ENCODE measurements at regions not wholly inside any gene's neighbourhood (a gene's known extent, or its start where the extent isn't known, plus 50 kb on each side); places are given as distances from the start of the nearest gene placed in this dataset.

DNA sequence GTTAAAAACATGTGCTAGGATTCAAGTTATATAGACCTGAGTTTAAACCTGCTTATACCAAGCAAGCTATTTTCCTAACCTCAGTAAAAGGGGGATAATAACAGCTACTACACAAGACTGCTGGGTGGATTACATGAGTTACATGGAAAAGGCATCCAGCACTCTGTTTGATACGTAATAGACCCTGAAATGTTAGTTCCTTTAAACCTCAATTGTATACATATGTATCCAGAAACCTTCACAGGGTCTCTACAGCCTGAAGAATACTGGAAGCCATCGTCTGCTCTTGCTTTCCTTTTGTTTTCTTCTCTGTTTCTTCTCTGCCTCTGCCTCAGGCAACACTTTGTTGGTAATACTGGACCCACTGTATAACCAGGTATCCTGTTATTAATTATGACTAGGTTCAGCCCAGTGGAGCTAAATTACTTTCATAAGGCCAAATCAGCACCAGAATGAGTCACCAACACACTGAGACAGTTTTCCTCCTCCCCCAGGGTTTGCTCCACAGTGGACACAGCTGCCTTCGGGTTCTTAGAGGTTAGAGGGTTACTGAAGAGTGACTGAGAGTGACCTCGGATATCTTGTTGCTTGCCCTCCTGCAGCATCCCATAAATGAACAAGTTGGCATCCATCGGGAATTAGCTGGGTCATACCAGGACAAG, 127.1 kb downstream of the CAPZA3 start:
- Histone ChIP-seq H2BK20ac (ENCODE audit: low read length) (peak overlapping the region; percentile 36; the same call in 1 of the 2 replicates), H2BK12ac (ENCODE audit: low read depth, low read length) (peak overlapping the region; percentile 40; the same call in 1 of the 2 replicates), H2BK5ac (ENCODE audit: low read depth, low read length) (peak overlapping the region; percentile 45; the same call in 1 of the 2 replicates), H2BK15ac (ENCODE audit: low read length) (no peak overlapping the region), H3K4me1 (replicated peaks in 1 of 4; ENCODE audit: control insufficient read depth in 3 of 4, insufficient read depth in 4 of 4, low read length in 3 of 4) (peaks cover 0 to 11% (median 6%) of the 10 kb centered on the region in 4 experiments; a peak in 5 of 7 replicates), H3K27ac (ENCODE audit: low read depth, low read length) (no peak overlapping the region), H3K9me3 (ENCODE audit: insufficient read depth in 2 of 2, low read depth in 1 of 2, low read length in 1 of 2) (peaks cover 0 to 6% of the 10 kb centered on the region in 2 experiments; a peak in 1 of 4 replicates), H4K20me1 (replicated peaks in 1 of 2; ENCODE audit: control insufficient read depth in 1 of 2, insufficient read depth in 2 of 2, low read length in 2 of 2) (no peaks in the 10 kb centered on the region), H3K4ac (replicated peaks; ENCODE audit: insufficient read length, low read depth, low read length) (no peak overlapping the region), H3K56ac (replicated peaks; ENCODE audit: insufficient read length, low read depth, low read length) (no peak overlapping the region), H3K4me3 (ENCODE audit: extremely low read depth in 1 of 4, insufficient read depth in 2 of 4, low read depth in 3 of 4, low read length in 4 of 4) (no peak overlapping the region), H4K5ac (ENCODE audit: insufficient read length, low read depth, low read length) (peak overlapping the region; percentile 82), H4K91ac (replicated peaks; ENCODE audit: insufficient read length, low read length) (no peak overlapping the region), H2BK120ac (replicated peaks; ENCODE audit: low read depth, low read length) (peak overlapping the region; percentile 0), H3K23me2 (ENCODE audit: low read depth, low read length) (no peaks in the 10 kb centered on the region), H3K18ac (ENCODE audit: extremely low read depth, low read length) (no peak overlapping the region; the same call in 1 of the 2 replicates), H3K79me2 (ENCODE audit: control insufficient read depth in 1 of 2, insufficient read depth in 2 of 2, low read length in 2 of 2) (no peaks in the 10 kb centered on the region), H3K4me2 (ENCODE audit: insufficient read depth in 1 of 2, low read depth in 2 of 2, low read length in 2 of 2) (no peak overlapping the region), H3K14ac (ENCODE audit: insufficient read length) (no peak overlapping the region), H2AK5ac (ENCODE audit: low read depth, low read length) (no peak overlapping the region), H3K9ac (replicated peaks in 1 of 4; ENCODE audit: extremely low read depth in 1 of 4, low read depth in 3 of 4, low read length in 3 of 4) (no peak overlapping the region), H4K8ac (ENCODE audit: extremely low read depth, insufficient read depth, low read length) (no peak overlapping the region), H3K23ac (ENCODE audit: insufficient read length) (no peak overlapping the region), H3K36me3 (ENCODE audit: control insufficient read depth in 2 of 4, insufficient read depth in 4 of 4, low read length in 3 of 4) (no peaks in the 10 kb centered on the region; a peak in 1 of 8 replicates), H3K79me1 (ENCODE audit: low read depth, low read length) (no peaks in the 10 kb centered on the region), H3K27me3 (replicated peaks in 1 of 4; ENCODE audit: control insufficient read depth in 3 of 4, extremely low read depth in 1 of 4, insufficient read depth in 3 of 4, low read length in 3 of 4) (no peaks in the 10 kb centered on the region), H2AFZ (ENCODE audit: low read length) (peak overlapping the region; percentile 71; the same call in 1 of the 2 replicates)
- POLR2A ChIA-PET (ENCODE audit: partially characterized antibody), result no interaction called here
- CTCF ChIA-PET (ENCODE audit: partially characterized antibody), result interaction anchor here (0.7 kb wide), 1 partner anchor 20 kb away, joined by 4 read pairs; no protein-coding TSS in a partner anchor
- DNase-seq (ENCODE audit: low read depth in 1 of 2, low spot score in 2 of 2), result no peak
- 84% methylated on average over 5 of the region's 5 CpGs; no CpG with 5 or more reads in 1 of the 2 experiments for WGBS, 2 experiments (ENCODE audit: extremely low coverage in 1 of 2, insufficient coverage in 1 of 2, insufficient read length in 1 of 2, insufficient replicate concordance in 2 of 2, low coverage in 1 of 2, low lambda C conversion rate in 2 of 2, missing lambda C conversion rate in 1 of 2)
- no peak for FAIRE-seq
- TF ChIP-seq TAF7 (optimal IDR thresholded peaks at IDR 0.05; ENCODE audit: borderline replicate concordance, low read depth, low read length) (no peak), SP1 (IDR thresholded peaks at IDR 0.05; ENCODE audit: low read depth, low read length) (no peak), BCL11A (IDR thresholded peaks at IDR 0.05; ENCODE audit: low read depth in 2 of 2, low read length in 2 of 2) (no peak), CTBP2 (IDR thresholded peaks at IDR 0.05; ENCODE audit: borderline replicate concordance, insufficient read depth, insufficient read length, low read length) (no peak), NRF1 (IDR thresholded peaks at IDR 0.05; ENCODE audit: low read depth, low read length) (no peak), RAD21 (IDR thresholded peaks at IDR 0.05 in 1 of 2, conservative IDR thresholded peaks at IDR 0.05 in 1 of 2; ENCODE audit: low read depth in 2 of 2, low read length in 2 of 2) (no peak)
- TF ChIP-seq, protein P1, sequence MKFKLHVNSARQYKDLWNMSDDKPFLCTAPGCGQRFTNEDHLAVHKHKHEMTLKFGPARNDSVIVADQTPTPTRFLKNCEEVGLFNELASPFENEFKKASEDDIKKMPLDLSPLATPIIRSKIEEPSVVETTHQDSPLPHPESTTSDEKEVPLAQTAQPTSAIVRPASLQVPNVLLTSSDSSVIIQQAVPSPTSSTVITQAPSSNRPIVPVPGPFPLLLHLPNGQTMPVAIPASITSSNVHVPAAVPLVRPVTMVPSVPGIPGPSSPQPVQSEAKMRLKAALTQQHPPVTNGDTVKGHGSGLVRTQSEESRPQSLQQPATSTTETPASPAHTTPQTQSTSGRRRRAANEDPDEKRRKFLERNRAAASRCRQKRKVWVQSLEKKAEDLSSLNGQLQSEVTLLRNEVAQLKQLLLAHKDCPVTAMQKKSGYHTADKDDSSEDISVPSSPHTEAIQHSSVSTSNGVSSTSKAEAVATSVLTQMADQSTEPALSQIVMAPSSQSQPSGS (IDR thresholded peaks at IDR 0.05; ENCODE audit: low read length), result no peak

Data from H1 (cell line).